OCI-LY1 (cell line): ENCODE measurements at regions not wholly inside any gene's neighbourhood (a gene's known extent, or its start where the extent isn't known, plus 50 kb on each side); places are given as distances from the start of the nearest gene placed in this dataset.

Experiments used
- H2AFZ ChIP-seq: fragments of 200-600 bp; sonication (generic), shearing (Covaris generic); 2 replicates; pipeline ENCODE4 v1.6.0; 2014; ENCODE audit warnings: antibody characterized with exemption, mild to moderate bottlenecking, low read length
- H3F3A ChIP-seq: fragments of 200-600 bp; sonication (generic), shearing (Covaris generic); 2 replicates; pipeline ENCODE4 v1.6.0; 2014; ENCODE audit warnings: mild to moderate bottlenecking, antibody characterized with exemption, low read length, moderate library complexity; ENCODE audit not compliant: insufficient read depth
- H3K27ac ChIP-seq: fragments of 200-600 bp; sonication (generic); 2 replicates; pipeline ENCODE4 v1.5.1; 2014; ENCODE audit warnings: low read length, mixed run types, mild to moderate bottlenecking, low read depth; ENCODE audit not compliant: poor library complexity, severe bottlenecking
- H3K27me3 ChIP-seq: fragments of 200-600 bp; sonication (generic); 2 replicates; pipeline ENCODE4 v1.6.0; 2014; ENCODE audit warnings: antibody characterized with exemption, mild to moderate bottlenecking, low read length, moderate library complexity; ENCODE audit not compliant: insufficient read depth
- H3K36me3 ChIP-seq: fragments of 200-600 bp; sonication (generic); 2 replicates; pipeline ENCODE4 v1.6.1; 2014; ENCODE audit warnings: mild to moderate bottlenecking, antibody characterized with exemption, low read length, moderate library complexity, mixed read lengths; ENCODE audit not compliant: insufficient read depth
- H3K4me1 ChIP-seq: fragments of 200-600 bp; sonication (generic); 2 replicates; pipeline ENCODE4 v1.5.1; 2014; ENCODE audit warnings: mild to moderate bottlenecking, low read length, moderate library complexity; ENCODE audit not compliant: insufficient read depth, severe bottlenecking
- H3K4me2 ChIP-seq: fragments of 200-600 bp; sonication (generic), shearing (Covaris generic); 2 replicates; pipeline ENCODE4 v1.6.1; 2014; ENCODE audit warnings: low read length
- H3K4me3 ChIP-seq: fragments of 200-600 bp; sonication (generic); 2 replicates; pipeline ENCODE4 v1.5.1; 2014; ENCODE audit warnings: low read length, low read depth, mild to moderate bottlenecking, mixed read lengths; ENCODE audit not compliant: poor library complexity, severe bottlenecking
- H3K79me2 ChIP-seq: fragments of 200-600 bp; shearing (Covaris generic); 2 replicates; pipeline ENCODE4 v1.6.1; 2016; ENCODE audit warnings: mixed run types, low read length, mixed read lengths; ENCODE audit not compliant: insufficient read depth
- H3K9ac ChIP-seq: fragments of 200-600 bp; sonication (generic), shearing (Covaris generic); 2 replicates; pipeline ENCODE4 v1.6.1; 2014; ENCODE audit warnings: mild to moderate bottlenecking, low read length, mixed read lengths
- H3K9me2 ChIP-seq: fragments of 200-600 bp; sonication (generic), shearing (Covaris generic); 2 replicates; pipeline ENCODE4 v1.6.1; 2014; ENCODE audit warnings: low read depth, mild to moderate bottlenecking, low read length, mixed read lengths
- H3K9me3 ChIP-seq: fragments of 200-600 bp; shearing (Covaris generic); 2 replicates; pipeline ENCODE4 v1.6.1; 2014; ENCODE audit warnings: low read length, mixed read lengths
- H4K20me1 ChIP-seq: fragments of 200-600 bp; sonication (generic), shearing (Covaris generic); 2 replicates; pipeline ENCODE4 v1.6.0; 2016; ENCODE audit warnings: mild to moderate bottlenecking, low read length; ENCODE audit not compliant: insufficient read depth
- CTCF ChIP-seq: fragments of 200-600 bp; sonication (generic), shearing (Covaris generic); IDR thresholded peaks from 2 replicates; pipeline ENCODE4 v1.5.1; 2017; ENCODE audit warnings: mild to moderate bottlenecking, antibody characterized with exemption, low read length, moderate library complexity, mixed read lengths
- EZH2 ChIP-seq: fragments of 200-600 bp; sonication (generic), shearing (Covaris generic); IDR thresholded peaks from 2 replicates; pipeline ENCODE4 v1.8.0; 2017; ENCODE audit warnings: borderline replicate concordance, mixed run types, mild to moderate bottlenecking, antibody characterized with exemption, low read length, moderate library complexity, mixed read lengths

DNA sequence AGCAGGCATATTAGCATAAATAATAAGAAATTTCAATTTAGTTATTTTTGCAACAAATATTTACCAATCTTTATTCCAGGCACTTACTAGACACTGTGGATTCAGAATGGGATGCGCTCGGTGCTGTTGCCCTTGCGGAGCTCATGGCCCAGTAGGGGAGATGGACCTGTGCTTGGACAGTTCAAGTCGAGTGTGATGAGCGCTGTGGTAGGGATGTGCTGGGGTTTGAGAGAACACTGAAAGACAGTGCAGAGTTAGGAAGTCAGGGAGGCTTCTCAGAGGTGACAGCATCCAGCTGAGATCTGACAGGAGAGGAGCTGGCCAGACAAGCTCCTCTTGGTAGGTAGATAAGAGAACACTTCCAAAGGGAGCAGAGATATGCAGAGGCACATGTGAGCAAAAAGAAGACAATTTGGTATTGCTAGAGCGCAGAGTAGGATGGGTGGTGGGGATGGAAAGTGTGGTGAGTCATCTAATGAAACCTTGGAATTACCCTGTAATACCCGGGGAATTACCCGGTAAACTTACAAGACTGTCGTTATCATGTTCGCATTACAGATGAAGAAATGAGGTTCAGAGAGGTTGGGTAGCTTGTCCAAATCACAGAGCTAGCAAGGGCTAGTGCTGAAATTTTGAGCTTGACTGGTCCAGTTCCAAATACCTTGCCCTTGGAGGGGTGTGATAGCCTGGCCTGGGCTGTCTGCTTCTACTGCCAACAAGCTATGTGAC is 298.1 kb upstream of the N4BP1 start:
- no peak for TF ChIP-seq CTCF
- Histone ChIP-seq H3K9ac (no peak overlapping the region), H2AFZ (no peak overlapping the region)

GRCh38 chr16:48905632-48906505 is 295.9 kb upstream of the N4BP1 start:
- Histone ChIP-seq H3K4me2 (no peak overlapping the region), H4K20me1 (no peaks in the 10 kb centered on the region), H3K9me3 (no peaks in the 10 kb centered on the region), H3K36me3 (no peaks in the 10 kb centered on the region), H3K79me2 (no peaks in the 10 kb centered on the region), H3K27me3 (no peaks in the 10 kb centered on the region), H3K9me2 (no peaks in the 10 kb centered on the region), H2AFZ (no peak overlapping the region), H3K4me3 (no peak overlapping the region), H3K9ac (no peak overlapping the region), H3F3A (no peaks in the 10 kb centered on the region), H3K27ac (no peak overlapping the region), H3K4me1 (peaks cover 16% of the 10 kb centered on the region)
- TF ChIP-seq CTCF (no peak), EZH2 (no peak)

More for the DNA sequence above, 298.1 kb upstream of the N4BP1 start:
- Histone ChIP-seq H3K79me2 (no peaks in the 10 kb centered on the region), H4K20me1 (no peaks in the 10 kb centered on the region), H3K36me3 (no peaks in the 10 kb centered on the region), H3K4me2 (no peak overlapping the region), H3K9me3 (no peaks in the 10 kb centered on the region), H3F3A (no peaks in the 10 kb centered on the region), H3K27ac (no peak overlapping the region), H3K4me3 (no peak overlapping the region), H3K4me1 (no peaks in the 10 kb centered on the region), H3K27me3 (no peaks in the 10 kb centered on the region), H3K9me2 (no peaks in the 10 kb centered on the region)

- Histone ChIP-seq H3K9me3 (no peaks in the 10 kb centered on the region), H3K4me1 (peaks cover 16% of the 10 kb centered on the region), H3K9me2 (no peaks in the 10 kb centered on the region), H3K79me2 (no peaks in the 10 kb centered on the region), H3K27ac (no peak overlapping the region), H3K4me3 (no peak overlapping the region), H2AFZ (no peak overlapping the region), H3K9ac (no peak overlapping the region), H3K36me3 (no peaks in the 10 kb centered on the region), H3K27me3 (no peaks in the 10 kb centered on the region), H3K4me2 (no peak overlapping the region), H3F3A (no peaks in the 10 kb centered on the region), H4K20me1 (no peaks in the 10 kb centered on the region)
- TF ChIP-seq EZH2 (no peak), CTCF (no peak)
Observed at GRCh38 chr16:48904333-48904732, 294.4 kb upstream of the N4BP1 start.
